H1 (cell line): ENCODE measurements at regions not wholly inside any gene's neighbourhood (a gene's known extent, or its start where the extent isn't known, plus 50 kb on each side); places are given as distances from the start of the nearest gene placed in this dataset.

ENCODE experiments used
- CTCF ChIA-PET: fragments of 300-600 bp; sonication (Branson Sonifier 250); formaldehyde crosslinking; loops from one replicate; lab custom pipeline; 2021; ENCODE audit not compliant: partially characterized antibody; lab: Charles Lee
- POLR2A ChIA-PET: fragments of 300-600 bp; sonication (Branson Sonifier 250); formaldehyde crosslinking; loops from one replicate; lab custom pipeline; 2021; ENCODE audit warnings: inconsistent platforms; ENCODE audit not compliant: partially characterized antibody; lab: Charles Lee
- DNase-seq, 2 experiments: peaks; one replicate each; pipeline versions ENCODE4 v3.0.0 to v3.0.0-alpha.2; 2010 to 2022; ENCODE audit warnings: low spot score in 2 of 2, low read depth in 1 of 2, mixed read lengths in 1 of 2
- FAIRE-seq: peaks from 2 replicates; lab custom pipeline; 2011; peaks lifted over from hg19 to GRCh38; lab: Jason Lieb, UNC
- H2AFZ ChIP-seq: 2 replicates; pipeline ENCODE4 v1.8.1; 2012; ENCODE audit warnings: low read length, inconsistent platforms
- H2AK5ac ChIP-seq: 2 replicates; pipeline ENCODE4 v1.6.1; 2013; ENCODE audit warnings: low read depth, low read length
- H2BK120ac ChIP-seq: replicated peaks from 2 replicates; pipeline ENCODE3; 2013; ENCODE audit warnings: low read depth, low read length, inconsistent platforms
- H2BK12ac ChIP-seq: 2 replicates; pipeline ENCODE4 v1.6.1; 2013; ENCODE audit warnings: low read depth, low read length
- H2BK15ac ChIP-seq: 2 replicates; pipeline ENCODE4 v1.6.1; 2013; ENCODE audit warnings: low read length
- H2BK20ac ChIP-seq: 2 replicates; pipeline ENCODE4 v1.6.1; 2013; ENCODE audit warnings: low read length
- H2BK5ac ChIP-seq: 2 replicates; pipeline ENCODE4 v1.6.1; 2013; ENCODE audit warnings: low read depth, low read length
- H3K14ac ChIP-seq: 2 replicates; pipeline ENCODE4 v1.6.1; 2013; ENCODE audit warnings: inconsistent platforms; ENCODE audit not compliant: insufficient read length
- H3K18ac ChIP-seq: 2 replicates; pipeline ENCODE4 v1.6.1; 2013; ENCODE audit warnings: low read length; ENCODE audit errors: extremely low read depth
- H3K23ac ChIP-seq: 2 replicates; pipeline ENCODE4 v1.6.1; 2013; ENCODE audit warnings: inconsistent platforms; ENCODE audit not compliant: insufficient read length
- H3K23me2 ChIP-seq: 2 replicates; pipeline ENCODE4 v1.6.1; 2013; ENCODE audit warnings: low read depth, low read length
- H3K27ac ChIP-seq: 2 replicates; pipeline ENCODE4 v1.6.1; 2011; ENCODE audit warnings: low read depth, low read length, inconsistent platforms
- H3K27me3 ChIP-seq, 4 experiments: replicated peaks in 1 of 4; 1 replicate in 1 of 4; 2 replicates in 3 of 4; pipeline versions ENCODE4 v1.6.1 to v1.8.1; 2011 to 2013; ENCODE audit warnings: low read length in 3 of 4, mild to moderate bottlenecking in 3 of 4, inconsistent platforms in 2 of 4, mixed read lengths in 2 of 4, moderate library complexity in 1 of 4; ENCODE audit not compliant: control insufficient read depth in 3 of 4, insufficient read depth in 3 of 4; ENCODE audit errors: extremely low read depth in 1 of 4
- H3K36me3 ChIP-seq, 4 experiments: 2 replicates each; pipeline versions ENCODE4 v1.6.1 to v1.8.1; 2011 to 2013; ENCODE audit warnings: mild to moderate bottlenecking in 4 of 4, low read length in 3 of 4, moderate library complexity in 2 of 4, control low read depth in 1 of 4, inconsistent platforms in 1 of 4; ENCODE audit not compliant: insufficient read depth in 4 of 4, control insufficient read depth in 2 of 4
- H3K4ac ChIP-seq: replicated peaks from 2 replicates; pipeline ENCODE3; 2013; ENCODE audit warnings: low read length, low read depth, mixed read lengths, inconsistent platforms; ENCODE audit not compliant: insufficient read length
- H3K4me1 ChIP-seq, 4 experiments: replicated peaks in 1 of 4; 1 replicate in 1 of 4; 2 replicates in 3 of 4; pipeline versions ENCODE4 v1.6.1 to v1.8.1; 2011 to 2013; ENCODE audit warnings: low read length in 3 of 4, inconsistent platforms in 2 of 4, mixed read lengths in 1 of 4; ENCODE audit not compliant: insufficient read depth in 4 of 4, control insufficient read depth in 3 of 4
- H3K4me2 ChIP-seq, 2 experiments: 2 replicates each; pipeline versions ENCODE4 v1.6.1 to v1.8.1; 2011 to 2013; ENCODE audit warnings: low read depth in 2 of 2, low read length in 2 of 2, control low read depth in 1 of 2, inconsistent platforms in 1 of 2, mild to moderate bottlenecking in 1 of 2; ENCODE audit not compliant: insufficient read depth in 1 of 2
- H3K4me3 ChIP-seq, 4 experiments: fragments of 200-600, 300-600 bp in 1 of 4; sonication (generic), shearing (Covaris generic), sonication (Bioruptor Twin) in 1 of 4; 2 replicates each; pipeline versions ENCODE4 v1.5.1 to v1.8.1; 2011 to 2016; ENCODE audit warnings: low read length in 4 of 4, low read depth in 3 of 4, control low read depth in 2 of 4, inconsistent platforms in 2 of 4, mild to moderate bottlenecking in 2 of 4, mixed read lengths in 1 of 4, moderate library complexity in 1 of 4; ENCODE audit not compliant: insufficient read depth in 2 of 4; ENCODE audit errors: extremely low read depth in 1 of 4
- H3K56ac ChIP-seq: replicated peaks from 2 replicates; pipeline ENCODE3; 2013; ENCODE audit warnings: low read depth, mild to moderate bottlenecking, mixed read lengths, low read length, inconsistent platforms; ENCODE audit not compliant: insufficient read length
- H3K79me1 ChIP-seq: 2 replicates; pipeline ENCODE4 v1.6.1; 2013; ENCODE audit warnings: low read depth, low read length, control low read depth
- H3K79me2 ChIP-seq, 2 experiments: 2 replicates each; pipeline versions ENCODE4 v1.6.1 to v1.8.1; 2012 to 2013; ENCODE audit warnings: low read length in 2 of 2, mild to moderate bottlenecking in 2 of 2, inconsistent platforms in 1 of 2; ENCODE audit not compliant: insufficient read depth in 2 of 2, control insufficient read depth in 1 of 2
- H3K9ac ChIP-seq, 4 experiments: replicated peaks in 1 of 4; 1 replicate in 1 of 4; 2 replicates in 3 of 4; pipeline versions ENCODE4 v1.6.1 to v1.8.1; 2011 to 2013; ENCODE audit warnings: low read depth in 3 of 4, low read length in 3 of 4, control low read depth in 2 of 4, mild to moderate bottlenecking in 2 of 4, moderate library complexity in 2 of 4, inconsistent platforms in 1 of 4; ENCODE audit errors: extremely low read depth in 1 of 4
- H3K9me3 ChIP-seq, 2 experiments: 2 replicates each; pipeline versions ENCODE4 v1.6.1 to v1.8.1; 2012 to 2013; ENCODE audit warnings: mild to moderate bottlenecking in 2 of 2, moderate library complexity in 2 of 2, control low read depth in 1 of 2, inconsistent platforms in 1 of 2, low read depth in 1 of 2, low read length in 1 of 2, mixed read lengths in 1 of 2; ENCODE audit not compliant: insufficient read depth in 2 of 2
- H4K20me1 ChIP-seq, 2 experiments: replicated peaks in 1 of 2; 2 replicates each; pipeline versions ENCODE3 to v1.8.1; 2011 to 2013; ENCODE audit warnings: inconsistent platforms in 2 of 2, low read length in 2 of 2, mild to moderate bottlenecking in 1 of 2; ENCODE audit not compliant: insufficient read depth in 2 of 2, control insufficient read depth in 1 of 2
- H4K5ac ChIP-seq: 2 replicates; pipeline ENCODE4 v1.6.1; 2013; ENCODE audit warnings: low read length, low read depth, mixed read lengths, inconsistent platforms; ENCODE audit not compliant: insufficient read length
- H4K8ac ChIP-seq: 2 replicates; pipeline ENCODE4 v1.8.0; 2013; ENCODE audit warnings: mild to moderate bottlenecking, moderate library complexity, low read length, inconsistent platforms; ENCODE audit not compliant: insufficient read depth; ENCODE audit errors: extremely low read depth
- H4K91ac ChIP-seq: replicated peaks from 2 replicates; pipeline ENCODE3; 2013; ENCODE audit warnings: low read length, mixed read lengths, inconsistent platforms; ENCODE audit not compliant: insufficient read length
- BACH1 ChIP-seq: IDR thresholded peaks from 2 replicates; pipeline ENCODE4 v1.6.1; 2012; ENCODE audit warnings: low read length, improper control_type of control experiment
- CHD1 ChIP-seq: IDR thresholded peaks from 2 replicates; pipeline ENCODE4 v1.6.1; 2012; ENCODE audit warnings: low read depth, low read length, improper control_type of control experiment
- JUND ChIP-seq: IDR thresholded peaks from 2 replicates; pipeline ENCODE4 v1.6.1; 2011; ENCODE audit warnings: mild to moderate bottlenecking, improper control_type of control experiment, low read length
- KDM5A ChIP-seq: fragments of 200-600 bp; IDR thresholded peaks from 2 replicates; pipeline ENCODE4 v1.7.1; 2012; ENCODE audit warnings: mild to moderate bottlenecking, low read length, inconsistent platforms, mixed read lengths
- POLR2A ChIP-seq, 2 experiments: IDR thresholded peaks; 1 replicate in 1 of 2; 2 replicates in 1 of 2; pipeline ENCODE4 v1.6.1; 2011; ENCODE audit warnings: low read depth in 2 of 2, low read length in 2 of 2, mild to moderate bottlenecking in 2 of 2; ENCODE audit errors: control extremely low read depth in 1 of 2
- SIX5 ChIP-seq: IDR thresholded peaks from 2 replicates; pipeline ENCODE4 v1.6.1; 2011; ENCODE audit warnings: mild to moderate bottlenecking, low read depth, low read length
- TBP ChIP-seq: IDR thresholded peaks from 2 replicates; pipeline ENCODE4 v1.6.1; 2011; ENCODE audit warnings: low read depth, low read length, improper control_type of control experiment
- WGBS, 2 experiments: shearing (Covaris generic) in 1 of 2; methylation state at CpG; one replicate each; pipeline versions ENCODE4 v1.1.6 to v1.1.7; 2013 to 2015; ENCODE audit warnings: low lambda C conversion rate in 2 of 2, mixed read lengths in 2 of 2, inconsistent platforms in 1 of 2, low coverage in 1 of 2, missing lambda C conversion rate in 1 of 2; ENCODE audit not compliant: insufficient replicate concordance in 2 of 2, insufficient coverage in 1 of 2, insufficient read length in 1 of 2; ENCODE audit errors: extremely low coverage in 1 of 2, missing lambda C conversion rate in 1 of 2; 5-methylcytosine and 5-hydroxymethylcytosine counted together

DNA sequence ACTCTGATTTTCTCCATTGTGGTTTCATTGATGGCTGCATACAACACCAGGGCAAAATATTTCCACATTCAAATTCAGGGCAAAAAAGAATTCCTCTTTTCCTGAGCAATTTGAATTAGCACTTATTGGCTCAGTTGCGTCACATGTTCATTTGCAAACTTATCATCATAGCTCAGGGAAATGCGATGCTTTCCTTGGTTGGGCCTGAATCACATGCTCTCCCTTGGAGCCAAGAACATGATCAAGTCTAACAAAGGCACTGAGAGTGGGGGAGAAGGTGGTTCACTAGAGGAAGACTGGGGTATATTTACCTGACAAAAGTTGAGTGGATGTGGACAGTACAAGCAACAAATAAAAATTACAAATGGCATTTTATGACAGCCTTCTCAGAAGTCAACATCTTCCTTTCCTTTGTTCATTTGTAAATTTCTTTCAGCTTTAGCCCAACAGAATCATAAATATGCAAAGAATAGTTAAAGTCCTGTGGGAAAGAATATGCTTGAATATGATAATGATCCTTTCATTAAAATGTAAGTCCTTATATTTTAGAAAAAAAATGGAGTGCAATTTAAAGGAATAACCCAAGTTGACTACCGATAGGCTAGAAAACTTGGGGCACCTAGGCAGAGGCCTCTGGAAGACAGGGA, 277.2 kb downstream of the NEDD1 start:
- Histone ChIP-seq H3K18ac (no peak overlapping the region), H2BK120ac (no peak overlapping the region), H3K9me3 (0 out of 4 replicates have a peak, but pooled peaks cover 0 to 3% of the 10 kb centered on the region in 2 experiments), H2BK5ac (no peak overlapping the region), H2AK5ac (no peak overlapping the region), H4K8ac (no peak overlapping the region), H3K4me2 (no peak overlapping the region), H3K79me2 (no peaks in the 10 kb centered on the region), H3K79me1 (no peaks in the 10 kb centered on the region), H3K36me3 (no peaks in the 10 kb centered on the region), H2BK20ac (no peak overlapping the region), H3K23me2 (no peaks in the 10 kb centered on the region; the same call in 1 of the 2 replicates), H3K4me1 (peaks cover 0 to 6% (median 4%) of the 10 kb centered on the region in 4 experiments; a peak in 4 of 7 replicates), H4K91ac (no peak overlapping the region), H3K14ac (no peak overlapping the region), H3K56ac (no peak overlapping the region), H3K4me3 (no peak overlapping the region), H4K5ac (peak overlapping the region; percentile 76), H3K23ac (no peak overlapping the region), H2AFZ (peak overlapping the region; percentile 27; the same call in 1 of the 2 replicates), H4K20me1 (no peaks in the 10 kb centered on the region), H2BK12ac (no peak overlapping the region), H3K27ac (no peak overlapping the region), H3K27me3 (no peaks in the 10 kb centered on the region), H3K9ac (no peak overlapping the region), H3K4ac (no peak overlapping the region), H2BK15ac (no peak overlapping the region)
- CTCF ChIA-PET: interaction anchor here (0.9 to 1.1 kb wide), 3 partner anchors 10 to 776 kb away, joined by 3 read pairs; no protein-coding TSS in a partner anchor
- no peak for DNase-seq
- POLR2A ChIA-PET: no interaction called here
- FAIRE-seq: no peak
- WGBS, 2 experiments: 100% methylated on average over 3 of the region's 3 CpGs; no CpG with 5 or more reads in 1 of the 2 experiments
- no peak for TF ChIP-seq BACH1
- TF ChIP-seq POLR2A (IDR thresholded peaks at IDR 0.05; ENCODE audit: control extremely low read depth in 1 of 2, low read depth in 2 of 2, low read length in 2 of 2): no peak
- TF ChIP-seq KDM5A: no peak
- TF ChIP-seq CHD1: no peak
- TF ChIP-seq JUND: no peak
- no peak for TF ChIP-seq SIX5
- TF ChIP-seq TBP: no peak
